GM12874 (cell line): ENCODE measurements at regions not wholly inside any gene's neighbourhood (a gene's known extent, or its start where the extent isn't known, plus 50 kb on each side); places are given as distances from the start of the nearest gene placed in this dataset.

Experiments used
- TF ChIP-seq, protein P1 (sequence below): IDR thresholded peaks from 2 replicates; pipeline ENCODE4 v1.5.1; 2011; ENCODE audit warnings: low read depth, mild to moderate bottlenecking, control low read depth, low read length, moderate library complexity; ENCODE audit not compliant: insufficient read depth

DNA sequence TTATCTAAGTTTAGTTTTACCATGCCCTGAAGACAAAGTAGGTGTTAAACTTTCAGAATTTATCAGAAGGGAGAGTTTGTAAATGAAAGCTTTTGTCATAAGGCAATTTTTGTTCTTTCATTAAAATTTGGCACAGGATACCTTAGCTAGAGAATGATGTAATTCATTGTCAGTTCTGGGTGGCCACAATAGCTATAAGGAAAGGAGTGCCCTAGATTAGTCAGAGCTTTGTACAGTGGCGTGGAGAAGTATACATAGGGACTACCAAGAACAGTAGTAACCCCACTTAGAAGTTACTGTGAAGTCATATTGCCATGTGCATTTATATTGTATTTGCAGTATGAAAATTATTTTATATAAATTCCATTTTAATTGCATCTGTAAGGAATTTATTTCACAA lies 126.3 kb upstream of the CARD18 start:
- TF ChIP-seq, protein P1, sequence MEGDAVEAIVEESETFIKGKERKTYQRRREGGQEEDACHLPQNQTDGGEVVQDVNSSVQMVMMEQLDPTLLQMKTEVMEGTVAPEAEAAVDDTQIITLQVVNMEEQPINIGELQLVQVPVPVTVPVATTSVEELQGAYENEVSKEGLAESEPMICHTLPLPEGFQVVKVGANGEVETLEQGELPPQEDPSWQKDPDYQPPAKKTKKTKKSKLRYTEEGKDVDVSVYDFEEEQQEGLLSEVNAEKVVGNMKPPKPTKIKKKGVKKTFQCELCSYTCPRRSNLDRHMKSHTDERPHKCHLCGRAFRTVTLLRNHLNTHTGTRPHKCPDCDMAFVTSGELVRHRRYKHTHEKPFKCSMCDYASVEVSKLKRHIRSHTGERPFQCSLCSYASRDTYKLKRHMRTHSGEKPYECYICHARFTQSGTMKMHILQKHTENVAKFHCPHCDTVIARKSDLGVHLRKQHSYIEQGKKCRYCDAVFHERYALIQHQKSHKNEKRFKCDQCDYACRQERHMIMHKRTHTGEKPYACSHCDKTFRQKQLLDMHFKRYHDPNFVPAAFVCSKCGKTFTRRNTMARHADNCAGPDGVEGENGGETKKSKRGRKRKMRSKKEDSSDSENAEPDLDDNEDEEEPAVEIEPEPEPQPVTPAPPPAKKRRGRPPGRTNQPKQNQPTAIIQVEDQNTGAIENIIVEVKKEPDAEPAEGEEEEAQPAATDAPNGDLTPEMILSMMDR = no peak

DNA sequence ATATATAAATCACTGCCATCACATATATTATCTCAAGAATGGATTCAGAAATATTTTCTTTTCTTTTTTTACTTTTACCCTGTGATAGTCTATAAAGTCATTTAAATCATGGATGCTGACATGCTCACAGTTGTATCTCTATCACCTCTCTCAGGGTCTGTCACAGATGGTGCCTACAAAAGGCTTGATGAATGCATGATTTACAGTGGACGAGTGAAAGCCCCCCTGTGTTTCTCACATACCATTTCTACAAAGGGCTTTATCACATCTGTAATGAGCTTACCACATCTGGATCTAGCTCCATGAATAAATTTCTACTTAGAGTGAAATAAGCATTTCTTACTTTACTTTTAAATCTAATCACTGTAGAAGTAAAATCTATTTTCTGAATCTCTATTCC lies 121.4 kb upstream of the CARD18 start:
- TF ChIP-seq, protein P1 = no peak

DNA sequence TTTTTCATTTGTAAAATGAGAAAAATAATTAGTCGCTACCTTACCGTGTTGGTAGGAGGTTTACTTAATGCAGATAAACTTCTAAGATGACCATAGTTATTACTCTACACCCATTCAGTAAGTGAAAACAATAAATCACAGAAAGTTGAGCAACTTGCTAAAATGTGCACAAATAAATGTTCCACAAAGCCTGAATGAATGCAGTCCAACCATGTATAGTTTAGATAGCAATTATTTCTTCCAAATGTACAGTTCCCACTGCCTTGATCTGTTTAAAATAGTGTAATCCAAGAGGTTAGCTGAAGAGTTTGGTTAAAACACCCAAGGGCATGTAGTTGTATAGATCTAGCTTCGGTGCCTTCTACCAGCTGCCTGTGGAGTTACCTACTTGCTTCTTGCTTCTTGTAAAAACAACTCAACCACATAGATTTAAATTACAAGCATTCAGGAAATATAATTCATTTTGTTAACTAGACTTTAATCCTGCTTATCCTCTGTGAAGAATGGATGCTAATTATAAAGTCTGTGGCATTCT lies 106.3 kb upstream of the CARD18 start:
- TF ChIP-seq, protein P1 = no peak

DNA sequence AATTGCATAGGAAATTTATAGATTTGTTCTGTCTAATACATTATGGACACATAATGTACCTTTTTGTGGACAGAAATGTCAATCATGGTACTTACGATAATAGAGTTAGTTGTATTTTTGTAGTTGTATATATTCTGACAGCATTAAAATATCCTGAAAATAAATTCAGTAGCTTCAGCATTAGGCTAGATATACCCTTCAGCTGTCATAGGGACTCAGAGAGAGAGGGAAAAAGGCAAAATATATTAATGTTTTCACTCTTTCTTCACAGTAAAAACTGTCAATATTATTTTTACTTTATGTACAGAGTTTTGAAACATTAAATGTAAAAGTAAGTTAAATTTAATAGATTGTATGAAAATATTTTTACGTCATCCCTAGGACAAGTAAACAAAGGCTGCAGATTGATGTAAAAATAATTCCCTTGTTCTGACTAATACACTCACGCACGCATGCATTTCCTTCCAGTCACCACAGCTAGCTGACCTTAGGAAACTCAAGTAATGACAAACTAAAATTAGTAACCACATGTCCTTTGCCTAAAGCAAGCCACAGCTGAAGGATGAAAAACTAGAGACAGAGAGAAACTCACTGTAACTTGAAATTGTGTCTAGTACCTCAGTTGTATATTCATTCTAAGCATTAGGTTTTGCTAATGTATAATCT lies 104.7 kb upstream of the CARD18 start:
- TF ChIP-seq, protein P1 = no peak

DNA sequence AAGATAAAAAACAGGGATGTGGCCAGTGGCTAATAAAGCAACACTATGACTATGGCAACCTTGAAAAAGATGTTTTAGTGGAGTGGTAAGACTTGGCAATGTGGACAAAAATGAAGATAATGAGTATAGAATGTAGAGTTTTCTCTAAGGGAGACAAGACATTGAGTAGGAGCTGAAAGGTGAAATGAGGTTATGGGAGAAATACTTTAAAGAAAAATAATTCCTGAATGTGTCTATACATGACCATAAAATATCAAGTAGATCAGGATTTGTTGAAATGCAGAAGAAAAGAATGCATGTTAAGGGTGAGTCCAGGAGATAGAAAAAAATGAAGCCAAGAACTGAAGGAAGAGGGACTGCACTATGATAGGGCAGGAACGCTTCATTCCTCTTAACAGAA lies 101.6 kb upstream of the CARD18 start:
- TF ChIP-seq, protein P1 = no peak

DNA sequence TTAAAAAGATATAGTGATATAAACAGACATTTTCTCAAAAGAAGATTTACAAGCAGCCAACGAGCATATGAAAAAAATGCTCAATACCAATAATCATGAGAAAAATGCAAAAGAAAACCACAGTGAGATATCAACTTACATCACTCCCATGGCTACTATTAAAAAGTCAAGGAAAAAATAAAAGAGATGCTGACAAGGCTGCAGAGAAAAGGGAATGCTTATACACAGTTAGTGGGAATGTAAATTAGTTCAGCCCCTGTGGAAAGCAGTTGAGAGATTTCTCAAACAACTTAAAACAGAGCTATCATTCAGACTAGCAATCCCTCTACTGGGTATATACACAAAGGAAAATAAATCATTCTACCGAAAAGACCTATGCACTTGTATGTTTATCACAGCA lies 97.1 kb upstream of the CARD18 start:
- TF ChIP-seq, protein P1 = no peak

DNA sequence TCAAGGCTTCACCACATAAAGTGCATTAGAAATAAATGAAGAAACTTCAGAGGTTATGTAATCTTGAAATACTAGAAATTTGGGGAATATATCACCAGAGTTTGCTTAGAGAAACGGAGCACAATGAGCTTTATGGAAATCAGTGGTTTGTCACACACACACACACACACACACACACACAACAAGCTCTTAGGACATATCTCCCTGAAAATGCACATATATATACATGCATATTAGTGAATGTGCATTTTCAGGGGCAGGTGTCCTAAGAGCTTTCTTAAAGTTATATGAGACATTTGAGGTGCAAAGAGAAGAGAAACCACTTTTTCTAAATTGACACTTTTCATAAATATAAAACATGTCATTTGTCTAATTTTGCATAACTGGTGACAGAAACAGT lies 93.7 kb upstream of the CARD18 start:
- TF ChIP-seq, protein P1 = no peak
